RPMI7951 (cell line): ENCODE measurements at regions not wholly inside any gene's neighbourhood (a gene's known extent, or its start where the extent isn't known, plus 50 kb on each side); places are given as distances from the start of the nearest gene placed in this dataset.

Experiments used
- DNase-seq: peaks from one replicate; pipeline ENCODE4 v3.0.0-alpha.2; 2012; ENCODE audit warnings: low read depth

GRCh38 chr14:96727980-96728717 is 69.0 kb upstream of the VRK1 start:
- no peak for DNase-seq

GRCh38 chr14:96729889-96730288 is 67.3 kb upstream of the VRK1 start:
- DNase-seq: no peak

- no peak for DNase-seq
Measured at GRCh38 chr14:96730386-96730785, 66.8 kb upstream of the VRK1 start.

DNA sequence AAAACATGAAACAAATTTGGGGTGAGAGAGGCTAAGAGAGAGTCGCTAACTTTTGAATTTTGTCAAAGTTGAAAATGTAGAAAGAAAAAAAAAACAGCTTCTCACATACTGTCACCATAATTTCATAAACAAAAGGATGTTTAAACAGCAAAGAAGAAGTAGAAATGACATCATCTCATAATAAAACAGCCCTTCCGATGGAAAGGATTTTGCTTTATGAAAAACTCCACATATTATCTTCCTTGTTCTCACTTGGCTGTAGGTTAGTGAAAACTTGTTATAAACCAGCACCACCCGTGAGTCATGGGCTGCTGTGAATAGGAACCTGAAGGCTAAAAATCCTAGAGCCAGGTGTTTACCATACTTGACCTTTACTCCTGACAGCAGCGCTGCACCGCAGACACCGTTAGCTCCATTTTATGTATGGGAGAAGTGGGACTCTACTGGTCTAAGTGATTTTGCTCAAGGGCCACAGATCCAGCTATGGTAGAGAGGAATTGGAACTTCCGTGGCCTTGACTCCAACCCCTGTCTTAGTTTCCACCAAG is 63.0 kb upstream of the VRK1 start:
- DNase-seq: no peak

DNA sequence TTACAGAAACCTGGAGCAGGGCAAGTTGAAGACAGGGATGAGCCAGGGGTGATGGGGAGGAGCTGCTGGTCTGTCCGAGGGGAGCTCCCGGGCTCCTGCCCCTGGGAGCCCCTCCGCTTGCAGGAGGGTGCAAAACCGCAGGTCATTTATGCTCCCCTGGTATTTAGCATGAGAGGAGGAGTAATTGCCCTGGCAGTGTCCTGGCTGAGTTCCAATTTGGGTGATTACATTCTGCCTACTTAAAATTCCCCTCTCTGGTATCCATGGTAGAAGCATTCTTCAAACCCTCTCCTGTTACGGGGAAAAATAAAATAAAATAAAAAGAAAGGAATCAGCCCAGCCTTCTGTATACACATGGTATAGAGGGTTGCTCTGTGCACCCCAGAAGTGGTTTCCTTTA is 61.7 kb upstream of the VRK1 start:
- no peak for DNase-seq

- no peak for DNase-seq
Measured at GRCh38 chr14:96736439-96736838, 60.7 kb upstream of the VRK1 start.

GRCh38 chr14:96737881-96738280 is 59.3 kb upstream of the VRK1 start:
- no peak for DNase-seq

- DNase-seq: no peak
Measured at GRCh38 chr14:96739200-96739910, 57.8 kb upstream of the VRK1 start.

DNA sequence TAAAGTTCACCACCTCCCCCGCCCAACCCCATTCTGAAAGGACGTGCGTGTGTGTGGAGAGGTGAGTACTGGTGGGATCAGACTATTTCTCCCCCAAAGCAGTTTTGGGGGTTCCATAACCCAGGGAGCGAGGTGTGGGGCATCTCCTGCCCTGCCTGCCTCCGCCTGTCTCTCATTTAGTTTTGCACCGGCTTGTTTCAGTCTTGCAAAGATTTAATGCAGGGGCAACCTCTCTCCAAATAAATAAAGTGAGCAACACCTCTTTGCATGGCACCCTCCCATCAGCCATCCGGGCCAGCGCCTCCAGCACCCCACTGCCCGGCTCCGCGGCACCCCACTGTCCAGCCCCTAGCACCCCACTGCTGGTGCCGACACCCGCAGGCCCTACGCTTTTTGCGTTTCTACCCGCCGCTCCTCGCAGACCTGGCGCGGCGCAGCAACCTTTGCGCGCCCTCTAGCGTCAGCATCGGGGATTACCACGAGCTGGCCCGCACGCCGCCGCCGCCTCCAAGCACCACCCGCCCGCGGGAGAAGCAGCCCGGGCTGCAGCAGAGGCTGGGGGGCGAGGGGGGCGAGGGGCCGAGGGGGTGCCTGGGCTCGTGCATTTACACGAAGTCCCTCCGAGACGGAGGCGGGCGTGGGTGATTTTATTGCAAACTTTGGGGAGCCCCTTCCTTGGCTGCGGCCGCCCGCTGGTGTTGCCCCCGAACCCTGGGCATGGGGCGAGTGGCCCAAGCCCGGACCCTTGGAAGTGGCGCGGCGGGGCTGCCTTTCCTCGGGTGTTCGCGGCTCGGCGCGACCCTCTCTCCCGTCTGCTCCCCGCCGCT is 55.8 kb upstream of the VRK1 start:
- DNase-seq: peak; percentile 24

DNA sequence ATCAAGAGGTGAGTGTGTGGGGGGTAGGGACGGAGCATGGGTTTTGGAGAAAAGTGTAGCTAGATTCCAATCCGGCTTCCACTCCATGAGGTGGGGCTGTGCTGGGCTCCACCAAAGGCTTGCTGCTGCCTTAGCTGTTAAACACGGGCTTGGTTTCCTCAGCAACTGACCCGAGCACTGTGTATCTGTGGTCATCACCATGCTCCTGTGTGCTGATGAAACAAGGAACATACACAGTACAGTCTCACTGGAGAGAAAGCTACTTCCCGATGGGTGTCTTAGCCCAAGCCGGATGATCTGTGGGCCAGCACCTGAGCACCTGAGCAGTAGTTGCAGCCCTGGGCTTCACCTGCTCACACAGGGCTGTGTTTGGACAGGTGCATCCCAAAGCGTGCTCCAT is 52.9 kb upstream of the VRK1 start:
- DNase-seq: no peak

DNA sequence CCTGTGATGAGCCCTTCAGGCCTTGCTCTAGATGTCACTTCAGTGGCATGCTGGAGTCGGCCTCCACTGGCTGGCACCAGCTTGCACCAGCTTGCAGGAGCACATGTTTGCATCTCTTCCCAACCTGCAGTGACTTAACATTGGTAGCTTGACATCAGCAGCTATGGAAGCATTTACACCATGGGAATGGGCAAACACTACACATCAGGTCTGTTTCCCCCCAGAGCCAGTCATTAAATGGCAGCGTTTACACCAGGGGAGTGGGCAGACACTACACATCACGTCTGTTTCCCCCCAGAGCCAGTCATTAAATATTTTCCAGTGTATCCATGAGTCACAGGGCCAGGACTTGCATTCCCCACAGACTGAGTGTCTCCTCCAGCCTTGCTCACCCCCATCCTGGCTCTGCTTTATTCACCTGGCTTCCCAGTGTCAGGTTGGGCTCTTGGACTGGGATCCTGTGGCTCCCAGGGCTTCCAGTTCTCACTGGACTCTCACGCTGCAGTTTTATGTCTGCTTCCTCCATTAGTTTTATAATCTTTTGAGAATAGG is 51.6 kb upstream of the VRK1 start:
- no peak for DNase-seq

DNA sequence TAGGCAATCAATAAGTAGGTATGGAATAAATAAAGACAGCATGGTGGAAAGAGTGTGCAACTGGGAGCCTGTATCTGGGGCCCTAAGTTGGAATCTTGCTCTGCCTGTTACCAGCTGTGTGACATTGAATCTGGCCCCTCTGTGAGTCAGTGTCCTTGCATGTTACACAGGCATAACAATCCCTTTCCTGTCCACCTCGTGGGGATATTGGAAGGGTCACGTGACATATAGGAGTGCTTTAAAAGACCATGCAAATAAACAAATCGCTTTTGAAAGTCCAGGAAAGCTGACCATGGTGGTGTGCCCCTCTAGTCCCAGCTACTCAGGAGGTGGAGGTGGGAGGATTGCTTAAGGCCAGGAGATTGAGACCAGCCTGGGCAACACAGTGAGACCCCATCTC is 51.1 kb upstream of the VRK1 start:
- DNase-seq: peak; percentile 8

DNA sequence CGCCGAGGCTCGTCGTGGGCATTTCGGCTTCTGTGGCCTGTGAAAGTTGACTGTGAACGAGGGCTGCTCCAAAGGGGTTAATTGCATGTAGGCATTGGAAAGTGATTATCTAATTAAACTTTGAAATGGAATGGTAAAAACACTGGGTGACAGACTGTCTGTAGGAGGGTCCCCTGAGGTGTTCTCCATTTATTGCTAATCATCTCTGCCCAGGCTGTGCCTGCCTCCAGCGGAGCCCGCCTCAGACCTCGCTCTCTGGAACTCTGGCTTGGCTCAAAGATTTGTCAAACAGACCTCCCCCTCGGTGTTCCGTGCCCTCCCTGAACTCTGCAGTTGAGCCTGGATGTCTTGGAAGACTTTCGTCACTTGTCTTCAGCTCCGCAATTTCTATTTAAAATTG is 50.2 kb upstream of the VRK1 start:
- no peak for DNase-seq
